ENCODE measurements at regions not wholly inside any gene's neighbourhood (a gene's known extent, or its start where the extent isn't known, plus 50 kb on each side); places are given as distances from the start of the nearest gene placed in this dataset.

GRCh38 chr7:148485618-148486017 lies 104.9 kb upstream of the C7orf33 start:
- no peaks in the 10 kb centered on the region for H3K9me3 ChIP-seq (ENCODE audit: control insufficient read depth in 1 of 2, insufficient read depth in 1 of 2, low read length in 2 of 2)
- CTCF ChIA-PET, result no interaction called here
- POLR2A ChIA-PET, result no interaction called here
- DNase-seq (no peak), ATAC-seq (ENCODE audit: poor library complexity) (no peak)
- Mint-ChIP-seq H3K4me1 (ENCODE audit: low read depth) (no peaks in the 10 kb centered on the region), H3K27ac (no peak overlapping the region), H3K9me3 (no peaks in the 10 kb centered on the region), H3K4me3 (no peak overlapping the region), H3K27me3 (peaks cover 21% of the 10 kb centered on the region), H3K36me3 (ENCODE audit: low read depth) (no peaks in the 10 kb centered on the region)
- intact Hi-C loops (cut with DNase I, micrococcal nuclease), result no loop called here
- TF ChIP-seq CTCF (IDR thresholded peaks at IDR 0.05), result no peak
- H3K36me3 ChIP-seq (ENCODE audit: insufficient read depth, low read length), result no peaks in the 10 kb centered on the region
- no peak overlapping the region for H3K27ac ChIP-seq (ENCODE audit: low read depth in 1 of 2, low read length in 2 of 2)
- peaks cover 2% of the 10 kb centered on the region for H3K4me1 ChIP-seq (ENCODE audit: insufficient read depth, low read length)
- H3K27me3 ChIP-seq (ENCODE audit: control insufficient read depth in 1 of 2, insufficient read depth in 2 of 2, low read length in 2 of 2), result no peaks in the 10 kb centered on the region
- H3K4me3 ChIP-seq (ENCODE audit: low read length), result no peak overlapping the region

- H3K4me3 Mint-ChIP-seq, result no peak overlapping the region
- no peak for TF ChIP-seq CTCF (IDR thresholded peaks at IDR 0.05)
- ATAC-seq (ENCODE audit: poor library complexity), result no peak
- H3K27me3 Mint-ChIP-seq, result peaks cover 31% of the 10 kb centered on the region
- POLR2A ChIA-PET, result no interaction called here
- H3K9me3 ChIP-seq (ENCODE audit: control insufficient read depth in 1 of 2, insufficient read depth in 1 of 2, low read length in 2 of 2), result no peaks in the 10 kb centered on the region
- H3K9me3 Mint-ChIP-seq, result peaks cover under 1% of the 10 kb centered on the region
- no peak overlapping the region for H3K27ac ChIP-seq (ENCODE audit: low read depth in 1 of 2, low read length in 2 of 2)
- H3K4me1 ChIP-seq (ENCODE audit: insufficient read depth, low read length), result no peaks in the 10 kb centered on the region
- DNase-seq, result no peak
- H3K4me1 Mint-ChIP-seq (ENCODE audit: low read depth), result no peaks in the 10 kb centered on the region
- H3K27ac Mint-ChIP-seq, result no peak overlapping the region
- no peak overlapping the region for H3K4me3 ChIP-seq (ENCODE audit: low read length)
- intact Hi-C loops (cut with DNase I, micrococcal nuclease), result no loop called here
- peaks cover 2 to 7% of the 10 kb centered on the region in 2 experiments for H3K27me3 ChIP-seq (ENCODE audit: control insufficient read depth in 1 of 2, insufficient read depth in 2 of 2, low read length in 2 of 2)
- no peaks in the 10 kb centered on the region for H3K36me3 ChIP-seq (ENCODE audit: insufficient read depth, low read length)
- H3K36me3 Mint-ChIP-seq (ENCODE audit: low read depth), result no peaks in the 10 kb centered on the region
- CTCF ChIA-PET, result no interaction called here
Observed at GRCh38 chr7:148486937-148487336, 103.6 kb upstream of the C7orf33 start.

- Mint-ChIP-seq H3K27me3 (peaks cover 41% of the 10 kb centered on the region), H3K36me3 (ENCODE audit: low read depth) (no peaks in the 10 kb centered on the region), H3K9me3 (peaks cover 11% of the 10 kb centered on the region), H3K4me3 (no peak overlapping the region), H3K27ac (no peak overlapping the region), H3K4me1 (ENCODE audit: low read depth) (no peaks in the 10 kb centered on the region)
- intact Hi-C loops (cut with DNase I, micrococcal nuclease), result no loop called here
- no peak overlapping the region for H3K27ac ChIP-seq (ENCODE audit: low read depth in 1 of 2, low read length in 2 of 2)
- H3K9me3 ChIP-seq (ENCODE audit: control insufficient read depth in 1 of 2, insufficient read depth in 1 of 2, low read length in 2 of 2), result peaks cover 0 to 3% of the 10 kb centered on the region in 2 experiments
- POLR2A ChIA-PET, result no interaction called here
- no peak for ATAC-seq (ENCODE audit: poor library complexity)
- no peak for DNase-seq
- H3K4me3 ChIP-seq (ENCODE audit: low read length), result no peak overlapping the region
- CTCF ChIA-PET, result no interaction called here
- peaks cover 2 to 12% of the 10 kb centered on the region in 2 experiments for H3K27me3 ChIP-seq (ENCODE audit: control insufficient read depth in 1 of 2, insufficient read depth in 2 of 2, low read length in 2 of 2)
- H3K36me3 ChIP-seq (ENCODE audit: insufficient read depth, low read length), result no peaks in the 10 kb centered on the region
- no peaks in the 10 kb centered on the region for H3K4me1 ChIP-seq (ENCODE audit: insufficient read depth, low read length)
- no peak for TF ChIP-seq CTCF (IDR thresholded peaks at IDR 0.05)
Observed at GRCh38 chr7:148487912-148488311, 102.7 kb upstream of the C7orf33 start.
